ENCODE measurements at regions not wholly inside any gene's neighbourhood (a gene's known extent, or its start where the extent isn't known, plus 50 kb on each side); places are given as distances from the start of the nearest gene placed in this dataset.

DNA sequence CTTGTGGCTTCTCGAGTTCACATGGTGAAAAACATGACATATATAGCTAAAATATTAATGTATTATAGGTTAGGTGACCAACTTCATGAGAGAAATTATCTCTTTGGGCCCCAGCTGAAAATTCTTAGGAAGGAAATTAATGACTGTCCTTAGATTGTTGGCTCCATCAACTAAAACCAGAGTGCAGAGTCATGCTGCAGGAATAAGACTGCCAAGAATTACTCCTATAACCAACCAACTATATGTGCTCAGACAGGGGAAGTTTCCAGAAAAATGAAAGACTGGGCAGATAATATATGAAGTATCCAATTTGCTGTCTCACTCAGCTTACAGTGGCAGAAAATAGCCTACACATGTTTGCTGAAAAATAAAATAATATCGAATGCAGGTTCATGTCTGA lies 71.0 kb upstream of the TMEFF2 start:
- DNase-seq (ENCODE audit: low spot score): no peak

DNA sequence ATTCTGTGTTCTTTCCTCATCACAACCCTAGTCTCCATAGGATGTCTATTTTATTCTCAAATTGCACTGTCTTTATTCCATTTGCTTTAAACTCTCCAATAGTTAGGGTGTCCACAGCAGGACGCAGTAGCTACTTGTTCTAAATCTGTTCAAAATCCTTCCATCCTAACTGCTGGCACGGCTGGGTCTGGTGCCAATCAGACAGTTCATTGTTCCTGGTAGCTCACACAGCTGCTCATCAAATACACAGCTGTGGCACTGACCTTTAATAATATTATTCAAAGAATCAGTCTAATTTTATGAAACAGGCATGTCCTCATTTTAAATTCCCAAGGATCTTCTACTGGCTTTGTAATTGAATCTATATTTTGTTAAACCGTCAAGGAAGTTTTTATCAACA lies 59.7 kb upstream of the TMEFF2 start:
- no peak for DNase-seq (ENCODE audit: low spot score)

DNA sequence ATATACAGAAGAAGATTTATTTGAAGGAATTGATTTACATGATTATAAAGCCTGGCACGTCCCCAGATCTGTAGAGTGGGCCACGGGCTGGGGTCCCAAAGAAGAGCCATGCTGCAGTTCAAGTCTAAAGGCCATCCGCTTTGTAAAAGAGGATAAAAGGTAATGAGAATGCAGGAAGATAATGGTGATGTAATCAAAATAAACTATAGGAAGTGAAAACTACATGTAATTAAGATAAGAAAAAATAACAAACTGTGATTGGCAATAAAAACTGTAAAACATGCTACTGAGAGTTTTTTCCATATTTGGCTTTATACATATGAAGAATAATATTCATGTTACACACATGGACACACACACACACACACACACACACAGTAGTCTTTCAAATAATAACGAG lies 59.0 kb upstream of the TMEFF2 start:
- no peak for DNase-seq (ENCODE audit: low spot score)

DNA sequence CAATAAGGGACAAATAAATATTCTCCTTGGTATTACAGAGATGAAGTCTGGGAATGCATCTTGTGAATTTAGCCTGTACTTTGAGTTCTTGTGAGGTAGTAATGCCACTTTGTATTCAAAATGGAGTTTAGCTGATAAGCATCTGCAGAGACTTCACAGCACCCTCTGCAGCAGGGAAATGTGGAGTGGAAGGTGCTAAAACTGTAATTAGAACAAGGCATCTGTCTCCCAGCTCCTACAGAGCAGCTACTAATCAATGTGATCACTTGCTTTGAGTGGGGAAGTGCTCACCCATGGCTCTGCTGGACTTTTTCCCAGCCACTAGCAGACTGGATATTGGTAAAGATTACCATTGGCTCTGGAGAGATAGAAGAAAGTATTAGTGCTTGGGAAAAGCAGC lies 56.2 kb upstream of the TMEFF2 start:
- DNase-seq (ENCODE audit: low spot score): no peak

DNA sequence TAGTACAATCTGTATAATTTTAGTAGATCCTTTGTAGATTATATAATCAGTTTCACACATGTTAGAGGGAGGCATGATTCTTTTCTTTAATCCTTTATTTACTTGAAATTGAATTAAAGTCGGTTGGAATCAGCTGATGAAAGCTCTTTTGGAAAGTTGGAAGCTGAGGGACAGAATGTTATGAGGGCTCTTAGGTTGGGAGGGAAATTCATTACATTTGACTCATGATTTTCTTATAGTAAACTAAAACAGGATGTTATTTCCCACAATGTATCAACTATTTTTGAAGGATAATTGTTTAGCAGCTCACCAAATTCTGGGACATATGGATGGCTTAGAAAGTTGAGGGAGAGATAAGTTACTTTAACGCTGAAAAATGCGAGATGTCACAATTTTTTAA lies 52.7 kb upstream of the TMEFF2 start:
- DNase-seq (ENCODE audit: low spot score): no peak

DNA sequence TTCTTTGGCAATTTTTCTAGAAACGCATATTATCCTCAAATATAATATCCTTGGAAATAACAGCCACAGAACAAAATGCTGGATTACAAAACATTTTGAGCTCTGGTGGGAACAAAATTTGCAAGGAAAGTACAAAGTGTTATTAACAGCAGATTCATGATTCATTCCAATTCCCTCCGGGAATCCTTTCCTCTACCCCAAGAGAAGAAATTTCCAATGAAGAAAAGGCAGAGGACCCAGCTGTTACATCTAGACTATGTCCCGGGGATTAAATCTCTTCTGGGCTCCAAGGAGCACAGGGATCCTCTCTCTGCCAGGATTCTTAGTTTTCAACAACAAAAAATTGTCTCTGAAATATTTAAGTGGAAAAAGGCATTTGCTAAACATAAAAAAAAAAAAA lies 51.6 kb upstream of the TMEFF2 start:
- DNase-seq (ENCODE audit: low spot score): no peak

DNA sequence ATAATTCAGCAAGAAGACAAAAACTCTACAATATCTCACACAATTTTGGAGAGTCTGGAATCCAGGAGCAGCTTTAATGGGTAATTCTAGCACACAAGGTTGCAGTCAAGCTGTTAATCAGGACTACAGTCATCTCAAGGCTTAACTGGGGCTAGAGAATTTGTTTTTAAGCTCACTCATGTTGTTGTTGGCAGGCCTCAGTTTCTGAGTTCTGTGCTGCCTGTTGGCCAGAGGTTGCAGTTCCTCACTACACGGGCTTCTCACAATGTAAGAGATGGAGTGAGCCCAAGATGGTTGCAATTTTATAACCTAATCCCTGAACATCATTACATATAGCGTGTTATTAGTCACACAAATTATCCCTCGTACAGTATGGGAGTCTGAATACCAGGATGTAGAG lies 50.6 kb upstream of the TMEFF2 start:
- no peak for DNase-seq (ENCODE audit: low spot score)

Measured in germinal center (tissue), 1 donor.